HPDE6-E6E7 (cell line): ENCODE measurements at regions not wholly inside any gene's neighbourhood (a gene's known extent, or its start where the extent isn't known, plus 50 kb on each side); places are given as distances from the start of the nearest gene placed in this dataset.

Experiments used
- DNase-seq: peaks from one replicate; pipeline ENCODE4 v3.0.0; 2011; ENCODE audit warnings: missing footprints; ENCODE audit errors: extremely low spot score

DNA sequence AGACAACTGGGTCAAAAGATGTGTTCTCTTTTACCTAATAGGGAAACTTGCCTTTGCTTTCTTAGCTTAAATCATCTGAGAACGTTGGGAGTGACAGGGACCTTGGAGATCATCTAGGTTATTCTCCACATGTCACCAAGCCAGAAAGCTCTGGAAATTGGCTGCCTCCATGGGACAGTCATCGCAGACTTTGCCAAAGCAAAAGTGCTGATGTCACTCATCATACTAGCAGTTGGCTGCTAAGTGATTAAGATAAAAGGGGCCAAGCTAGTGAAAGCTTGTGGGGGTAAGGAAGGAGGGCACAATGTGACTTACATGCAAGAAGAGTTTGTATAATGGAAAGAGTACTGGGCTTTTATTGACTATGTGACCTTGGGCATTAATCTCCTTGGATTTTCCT lies 198.0 kb upstream of the PFN2 start:
- DNase-seq: no peak

DNA sequence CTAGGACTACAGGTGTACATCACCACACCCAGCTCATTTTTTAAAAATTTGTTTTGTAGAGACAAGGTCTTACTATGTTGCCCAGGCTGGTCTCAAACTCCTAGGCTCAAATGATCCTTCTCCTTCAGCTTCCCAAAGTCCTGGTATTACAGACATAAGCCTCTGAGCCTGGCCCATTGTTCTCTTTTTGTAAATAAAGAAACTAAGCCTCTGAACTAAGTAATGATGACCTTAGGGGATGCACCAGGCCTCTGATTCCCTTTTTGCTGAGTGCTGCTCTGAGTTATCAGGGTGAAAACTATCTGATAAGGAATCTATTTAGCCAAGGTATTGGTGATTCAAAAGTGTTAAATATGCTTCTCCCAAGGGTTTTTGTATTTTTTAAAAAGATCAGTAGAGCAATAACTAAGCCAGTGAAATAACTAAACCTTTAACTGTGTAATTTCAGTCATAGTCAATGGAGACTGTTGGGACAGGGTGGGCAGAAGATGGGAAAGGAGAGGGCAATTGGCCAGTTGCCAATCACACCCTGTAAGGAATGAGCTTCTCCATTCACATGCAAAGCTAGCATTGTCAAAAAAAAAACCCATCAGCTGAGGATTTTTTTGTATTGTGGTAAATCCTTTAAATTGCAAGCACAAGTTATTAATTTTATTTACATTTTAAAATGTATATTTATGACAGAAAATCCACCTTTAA lies 194.8 kb upstream of the PFN2 start:
- no peak for DNase-seq

DNA sequence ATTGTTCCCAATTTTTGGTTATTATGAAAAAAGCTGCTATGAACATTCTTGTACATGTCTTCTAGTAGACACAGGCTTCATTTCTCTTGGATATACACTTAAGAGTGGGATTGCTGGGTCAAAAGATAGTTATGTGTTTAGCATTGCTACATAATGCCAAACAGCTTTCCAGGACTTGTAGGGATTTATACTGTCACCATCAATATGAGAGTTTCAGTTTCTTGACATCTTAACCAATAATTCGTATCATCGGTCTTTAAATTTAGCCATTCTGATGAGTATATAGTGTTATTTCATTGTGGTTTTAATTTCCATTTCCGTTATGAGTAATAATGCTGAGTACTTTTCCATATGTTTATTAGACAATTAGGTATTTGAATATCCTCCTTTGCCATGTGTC lies 190.3 kb upstream of the PFN2 start:
- DNase-seq: no peak

DNA sequence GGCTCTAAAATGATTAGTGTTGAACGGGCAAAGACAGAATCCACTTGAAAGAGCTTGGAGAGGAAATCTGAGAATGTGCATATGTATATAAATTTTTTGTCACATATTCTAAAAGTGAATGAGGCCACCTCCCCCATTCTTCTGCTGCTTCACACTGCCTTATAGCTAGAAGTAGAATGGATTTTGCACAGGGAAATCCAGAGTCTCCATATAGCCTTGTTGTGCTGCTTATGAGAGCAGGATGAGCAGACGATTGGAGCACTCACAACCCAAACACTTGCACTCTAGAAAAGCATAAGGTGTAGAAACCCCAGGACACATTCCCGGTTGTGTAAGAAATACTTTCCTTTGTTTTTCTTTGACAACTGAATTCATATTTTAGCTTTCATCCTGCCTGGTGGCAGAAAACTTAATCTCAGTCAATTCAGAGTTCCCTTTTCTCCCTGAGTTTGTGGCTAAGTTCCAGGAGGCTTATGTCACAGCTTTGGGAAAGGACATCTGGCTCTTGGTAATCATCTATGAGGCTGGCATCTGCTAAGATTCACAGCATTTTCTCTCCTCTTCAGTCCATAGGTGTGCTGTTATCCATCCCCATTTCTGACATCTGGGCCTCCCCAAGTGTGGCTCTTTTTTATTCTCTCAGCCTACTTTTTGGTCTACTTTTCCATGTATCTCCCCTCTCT lies 188.4 kb upstream of the PFN2 start:
- DNase-seq: no peak

DNA sequence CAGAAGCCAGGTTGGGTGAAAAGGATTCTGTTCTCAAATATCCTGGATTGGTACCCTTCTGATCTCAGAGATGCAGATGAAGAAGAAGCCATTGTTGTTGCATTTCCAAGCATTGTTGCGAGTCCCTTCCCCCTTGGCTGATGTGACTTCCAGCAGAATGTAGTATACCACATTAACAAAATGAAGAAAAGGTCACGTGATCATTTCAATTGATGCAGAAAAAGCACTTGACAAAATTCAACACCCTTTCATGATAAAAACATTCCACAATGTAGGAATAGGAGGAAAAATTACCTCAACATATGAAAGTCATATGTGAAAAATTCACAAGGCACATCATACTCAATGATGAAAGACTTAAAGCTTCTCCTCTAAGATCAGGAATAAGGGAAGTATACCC lies 181.9 kb upstream of the PFN2 start:
- DNase-seq: no peak

DNA sequence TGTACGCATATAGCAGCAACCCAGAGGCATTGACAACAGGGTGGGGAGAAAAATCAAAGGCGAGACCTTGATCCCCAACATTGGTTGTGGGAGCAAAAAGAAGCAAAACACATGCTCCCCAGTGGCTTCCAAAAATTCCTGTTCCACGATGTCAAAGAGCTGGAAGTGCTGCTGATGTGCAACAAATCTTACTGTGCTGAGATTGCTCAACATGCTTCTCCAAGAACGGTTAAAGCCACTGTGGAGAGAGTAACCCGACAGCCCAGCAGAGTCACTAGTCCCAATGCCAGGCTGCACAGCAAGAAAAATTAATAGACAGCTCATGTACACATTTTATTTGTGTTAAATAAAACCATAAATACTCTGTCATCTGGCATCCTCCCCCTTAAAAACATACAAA lies 179.9 kb upstream of the PFN2 start:
- no peak for DNase-seq

DNA sequence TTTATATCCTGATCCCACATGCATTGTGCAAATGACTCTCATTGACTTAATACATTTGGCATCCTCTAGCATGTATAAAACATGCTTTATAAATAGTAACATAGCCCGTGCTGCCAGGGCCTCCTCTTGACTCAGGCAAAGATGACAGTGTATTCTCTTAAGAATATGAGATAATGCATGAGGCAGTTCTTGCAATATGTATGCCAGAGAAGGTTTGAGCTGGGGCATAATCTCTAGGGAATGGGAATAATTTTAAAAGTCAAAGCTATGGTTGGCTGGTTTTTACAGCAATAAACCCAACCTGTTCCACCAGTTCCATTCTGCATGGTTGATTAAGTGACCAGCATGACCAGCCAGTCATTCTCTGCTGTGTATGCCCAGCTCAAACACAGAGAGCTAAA lies 179.0 kb upstream of the PFN2 start:
- DNase-seq: peak; percentile 12

DNA sequence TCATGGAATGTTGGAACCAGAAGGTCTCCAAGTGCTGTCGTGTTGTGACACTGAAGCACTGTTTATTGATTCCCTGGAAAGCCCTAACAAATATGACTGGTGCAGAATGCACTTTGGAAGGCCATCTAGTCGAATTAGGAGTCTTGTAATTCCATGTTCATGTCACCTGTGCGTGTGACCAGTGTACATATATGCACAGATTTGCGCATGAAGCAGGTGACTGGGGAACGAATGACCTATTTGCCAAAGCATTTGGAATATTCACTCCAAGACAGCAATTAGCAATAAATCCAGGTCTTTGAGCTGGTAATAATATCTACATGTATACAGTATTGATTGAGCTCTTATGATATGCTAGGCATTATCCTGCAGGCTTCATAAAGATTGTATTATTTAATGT lies 177.5 kb upstream of the PFN2 start:
- no peak for DNase-seq

DNA sequence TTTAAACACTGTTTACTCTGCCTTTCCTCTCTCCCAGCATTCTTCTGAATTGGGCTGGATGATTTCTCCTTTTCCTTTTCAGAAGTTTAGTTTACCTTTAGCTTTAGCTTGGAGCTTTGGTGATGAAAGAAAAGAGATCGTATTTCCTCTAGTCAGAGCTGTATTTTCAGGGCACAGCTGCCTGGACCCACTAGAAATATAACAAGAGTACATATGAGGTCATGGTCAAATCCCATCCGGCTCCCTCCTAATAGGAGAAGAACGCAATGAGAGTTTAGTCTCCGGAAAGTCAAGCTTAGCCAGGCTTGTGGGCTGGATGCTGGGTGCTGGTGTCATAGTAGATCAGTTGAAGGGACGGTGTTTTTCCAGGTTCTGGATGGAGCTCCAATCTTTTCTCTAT lies 177.1 kb upstream of the PFN2 start:
- DNase-seq: no peak

DNA sequence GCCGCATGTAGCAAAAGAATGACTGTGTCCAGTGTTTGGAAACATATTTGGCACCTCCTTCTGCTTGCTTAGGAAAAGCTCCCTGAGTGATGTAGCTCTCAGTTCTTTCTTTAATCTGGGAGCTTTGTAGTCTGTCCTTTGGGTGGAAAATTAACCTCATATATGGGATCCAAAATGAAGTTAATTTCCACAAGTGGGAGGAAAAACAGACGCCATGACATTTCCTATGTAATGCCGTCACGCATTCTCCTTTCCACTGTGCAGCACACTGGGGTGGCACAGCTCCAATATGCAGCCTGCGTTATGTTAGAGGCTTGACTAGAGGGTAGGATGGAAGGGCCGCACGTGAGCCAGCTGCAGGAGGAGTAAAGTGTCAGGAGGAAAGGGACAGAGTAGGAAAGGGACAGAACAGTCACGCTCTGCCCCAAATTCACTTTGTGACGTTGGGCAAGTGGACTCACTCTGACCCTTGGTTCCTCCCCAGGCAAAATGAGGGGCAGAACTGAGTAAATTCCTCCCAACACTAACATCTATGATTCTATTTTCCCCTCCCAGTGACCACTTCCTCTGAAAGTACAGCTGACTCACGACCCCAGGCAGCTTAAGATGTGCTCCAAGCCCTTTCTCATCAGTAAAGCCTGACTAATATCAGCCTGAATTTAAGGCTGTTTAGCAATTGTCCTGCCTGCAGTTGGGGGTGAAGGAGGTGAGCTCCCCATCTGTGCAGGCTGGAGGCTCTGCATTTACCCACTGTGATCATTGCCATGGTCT lies 176.5 kb upstream of the PFN2 start:
- peak; percentile 23 for DNase-seq

DNA sequence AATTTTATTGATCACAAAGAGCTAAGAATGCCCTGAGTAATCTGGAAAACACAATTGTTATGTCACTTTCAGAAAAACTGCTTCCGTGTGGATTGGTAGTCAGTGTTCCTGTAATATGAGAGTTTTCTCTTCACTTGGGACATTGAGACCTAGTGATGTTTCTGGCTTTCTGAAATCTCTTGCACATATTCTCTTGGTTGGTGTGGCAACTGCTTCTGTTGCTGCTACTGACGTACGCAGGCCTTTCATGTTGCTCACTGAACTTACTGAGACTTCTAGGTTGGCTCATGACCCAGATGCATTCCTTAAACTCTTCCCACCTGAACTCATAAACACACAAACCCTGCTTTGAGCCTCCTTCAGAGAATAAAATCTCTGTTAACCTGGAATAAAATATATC lies 175.0 kb upstream of the PFN2 start:
- no peak for DNase-seq

DNA sequence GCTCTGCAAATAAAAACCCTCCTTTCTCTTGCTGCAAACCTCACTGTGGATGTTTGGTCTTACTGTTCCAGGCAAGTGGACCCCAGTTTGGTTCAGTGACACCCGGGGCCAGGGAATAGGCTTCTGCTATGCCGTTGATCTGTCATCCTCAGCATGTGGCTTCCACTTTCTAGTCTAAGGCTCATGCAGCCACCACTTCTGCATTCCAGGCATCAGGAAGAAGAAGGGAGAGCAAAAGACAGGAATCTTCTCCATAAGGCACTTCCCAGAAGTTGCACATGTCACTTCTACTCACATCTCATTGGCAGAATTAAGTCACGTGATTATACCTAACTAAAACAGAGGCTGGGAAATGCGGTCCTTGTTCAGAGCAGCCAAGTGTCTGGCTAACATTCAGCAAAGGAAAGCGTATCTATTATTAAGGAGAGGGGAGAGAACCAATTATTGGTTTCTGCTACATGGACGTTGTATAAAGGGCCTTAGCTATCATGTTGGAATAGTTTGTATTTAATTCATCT lies 173.6 kb upstream of the PFN2 start:
- DNase-seq: no peak

DNA sequence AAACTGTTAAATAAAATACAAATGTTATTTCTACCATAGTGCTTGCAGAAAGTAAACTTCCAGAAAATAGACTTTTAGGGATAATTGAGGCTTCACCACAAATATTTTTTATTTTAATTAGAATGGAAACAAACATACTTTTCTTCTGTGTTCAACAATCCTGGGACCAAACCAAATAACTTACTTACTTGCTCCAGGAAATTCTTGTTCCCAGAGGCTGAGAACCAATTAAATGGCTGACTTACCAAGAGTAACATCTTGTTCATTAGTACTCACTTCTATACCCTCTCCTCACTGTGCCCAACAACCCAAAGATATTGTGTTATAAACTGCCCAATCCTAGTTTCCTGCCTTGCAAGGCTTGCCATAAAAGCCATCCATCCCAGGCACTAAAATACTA lies 172.2 kb upstream of the PFN2 start:
- no peak for DNase-seq

DNA sequence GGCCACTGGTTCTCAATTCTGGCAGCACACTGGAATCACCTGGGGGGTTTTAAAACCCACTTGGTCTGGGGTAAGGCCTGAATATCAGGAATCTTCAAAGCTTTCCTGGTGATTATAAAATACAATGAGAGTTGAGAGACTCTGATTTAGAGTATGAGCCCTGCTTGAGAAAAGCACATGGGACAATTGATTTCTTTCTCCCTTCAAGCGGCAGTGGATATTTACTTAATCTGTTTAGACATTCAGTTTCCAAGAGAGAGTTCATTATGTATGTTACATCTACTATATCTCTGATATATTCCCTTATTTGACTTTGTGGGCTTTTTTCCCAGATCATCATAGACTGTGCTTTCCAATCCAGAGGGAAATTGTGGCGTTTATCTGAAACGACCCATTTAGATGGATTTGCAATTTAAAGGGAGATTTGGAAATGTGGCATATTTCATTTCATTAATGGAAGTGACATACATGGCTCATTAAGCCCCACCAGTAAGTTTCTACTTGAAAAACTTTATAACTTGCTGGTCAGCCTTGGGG lies 171.2 kb upstream of the PFN2 start:
- no peak for DNase-seq

DNA sequence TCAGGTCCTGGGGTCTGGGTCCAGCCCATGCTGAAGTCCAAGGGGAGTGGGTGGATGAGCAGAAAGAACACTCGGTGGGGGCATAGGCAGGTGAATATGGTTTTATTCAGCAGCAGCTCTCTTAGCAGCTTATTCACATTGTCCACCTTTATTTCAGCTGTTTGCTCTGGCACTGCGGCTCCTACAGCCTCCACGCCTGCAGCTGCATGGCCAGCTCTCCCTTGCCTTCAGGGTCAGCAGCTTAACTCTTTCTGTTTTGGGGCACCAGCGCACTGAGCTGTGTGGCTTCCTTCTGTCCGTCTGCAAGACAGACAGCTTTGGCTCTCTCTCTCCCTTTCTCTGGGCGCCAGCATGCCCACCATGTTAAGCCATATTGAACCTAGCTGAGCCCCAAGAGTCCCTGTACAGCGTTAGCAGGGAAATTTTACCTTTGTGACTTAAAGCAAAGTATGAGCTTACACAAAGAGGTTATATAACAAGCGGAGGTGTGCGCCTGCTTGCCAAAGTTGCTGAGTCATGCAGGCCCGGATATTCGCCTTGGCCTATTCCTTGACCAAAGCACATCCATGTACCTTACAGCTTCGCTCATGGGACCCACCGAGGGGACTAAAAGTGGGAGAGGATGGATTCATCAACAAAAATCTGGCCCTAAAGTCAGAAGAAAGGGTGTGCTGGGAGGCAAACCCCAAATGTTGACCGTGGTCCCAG lies 170.1 kb upstream of the PFN2 start:
- DNase-seq: no peak

DNA sequence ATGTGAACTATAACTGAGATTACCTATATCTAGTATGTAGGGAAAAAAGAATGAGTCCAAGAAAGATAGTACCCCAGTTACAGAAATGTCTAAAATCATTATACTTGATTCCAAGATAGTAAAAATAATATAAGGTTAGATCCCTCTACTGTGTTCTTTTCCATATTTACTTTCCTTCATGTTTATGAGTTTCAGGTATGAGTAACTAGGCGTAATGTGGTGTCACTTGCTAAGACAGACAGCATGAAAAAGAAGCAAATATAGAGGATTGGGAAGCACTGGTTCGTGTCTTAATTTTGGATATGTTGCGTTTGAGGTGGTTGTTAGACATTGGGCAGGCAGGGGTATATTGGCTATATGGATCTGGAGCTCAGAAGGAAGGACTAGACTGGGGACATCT lies 168.1 kb upstream of the PFN2 start:
- DNase-seq: no peak

DNA sequence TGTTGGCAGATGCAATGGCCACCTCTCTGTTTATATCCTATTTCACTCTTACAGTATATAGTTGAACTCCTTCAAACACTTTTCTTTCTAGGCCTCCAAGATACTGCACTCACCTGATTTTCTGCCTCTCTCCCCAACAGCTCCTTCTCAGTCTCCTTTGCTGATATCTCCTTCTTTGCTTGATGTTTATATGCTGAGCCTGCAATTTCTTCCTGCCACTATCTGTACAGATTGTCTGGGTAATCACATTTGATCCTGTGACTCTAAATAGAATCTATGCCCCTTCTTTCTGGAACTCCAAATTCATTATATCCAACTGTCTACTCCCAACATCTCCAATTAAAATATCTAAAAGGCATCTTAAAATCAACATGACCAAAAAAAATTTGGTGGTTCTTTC lies 165.5 kb upstream of the PFN2 start:
- no peak for DNase-seq

DNA sequence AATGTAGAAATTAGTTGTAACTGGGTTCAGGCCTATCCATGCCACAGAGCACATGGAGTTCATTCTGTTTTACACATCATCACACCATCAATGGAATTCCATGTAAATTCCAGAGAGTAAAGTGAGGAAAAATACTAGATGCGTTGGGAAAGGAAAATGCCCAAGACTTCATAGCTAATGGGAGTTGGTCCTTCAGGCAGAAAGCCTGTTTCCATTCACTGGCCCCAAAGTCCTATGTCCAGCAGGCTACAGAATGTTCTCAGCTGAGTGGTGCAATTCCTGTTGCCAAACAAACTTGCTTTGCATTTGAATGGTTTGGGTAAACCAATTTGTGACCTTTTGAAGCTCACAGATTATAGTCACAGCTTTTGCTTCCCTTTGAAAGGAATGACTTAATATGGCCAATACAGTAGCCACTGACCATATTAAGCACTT lies 164.6 kb upstream of the PFN2 start:
- DNase-seq: no peak

DNA sequence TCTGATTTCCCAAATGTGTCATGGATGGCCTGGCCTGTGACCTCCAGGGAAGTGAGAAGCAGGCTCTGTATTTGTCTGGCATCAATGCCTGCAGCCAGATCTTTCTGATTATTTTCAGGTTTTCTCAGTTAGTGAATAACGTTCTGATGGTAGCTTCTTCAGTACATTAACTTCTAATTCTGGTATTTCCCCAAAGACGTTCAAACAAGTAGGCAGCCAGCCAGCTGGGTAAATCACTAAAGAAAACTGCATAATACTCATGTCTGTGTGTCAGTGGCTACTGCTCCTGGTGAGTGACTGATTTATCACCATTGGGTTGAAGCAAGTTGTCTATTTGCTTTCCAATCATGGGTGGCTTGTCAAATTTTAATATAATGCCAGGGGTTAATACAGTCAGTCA lies 162.6 kb upstream of the PFN2 start:
- no peak for DNase-seq

DNA sequence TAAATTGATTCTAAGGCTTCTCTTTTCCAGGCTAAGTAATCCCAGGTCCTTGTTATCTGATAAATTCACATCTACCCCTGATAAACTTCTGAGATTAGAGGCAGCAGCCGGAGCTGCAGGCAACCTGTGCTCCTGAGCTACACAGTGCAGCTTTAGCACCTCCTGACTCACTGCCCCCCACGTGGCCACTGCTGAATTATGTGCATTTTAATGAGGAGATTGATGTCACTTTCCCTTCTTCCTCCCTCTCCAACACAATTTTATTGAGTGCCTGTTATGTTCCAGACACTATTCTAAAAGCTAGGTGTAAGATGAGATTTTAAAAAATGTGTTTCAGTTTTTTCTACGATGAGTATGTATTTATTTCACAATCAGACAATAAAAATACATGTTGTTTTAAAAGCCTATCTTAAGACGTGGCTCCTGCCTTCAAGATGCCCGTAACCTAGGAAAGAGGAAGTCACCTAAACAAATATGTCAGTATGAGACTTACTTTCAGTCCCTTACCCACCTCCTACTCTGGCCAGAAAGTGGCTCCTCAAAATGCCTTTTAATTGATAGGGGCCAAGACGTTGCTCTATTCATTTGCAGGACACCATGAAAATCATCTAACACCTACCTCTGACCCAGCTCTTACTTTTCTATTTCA lies 161.5 kb upstream of the PFN2 start:
- no peak for DNase-seq

DNA sequence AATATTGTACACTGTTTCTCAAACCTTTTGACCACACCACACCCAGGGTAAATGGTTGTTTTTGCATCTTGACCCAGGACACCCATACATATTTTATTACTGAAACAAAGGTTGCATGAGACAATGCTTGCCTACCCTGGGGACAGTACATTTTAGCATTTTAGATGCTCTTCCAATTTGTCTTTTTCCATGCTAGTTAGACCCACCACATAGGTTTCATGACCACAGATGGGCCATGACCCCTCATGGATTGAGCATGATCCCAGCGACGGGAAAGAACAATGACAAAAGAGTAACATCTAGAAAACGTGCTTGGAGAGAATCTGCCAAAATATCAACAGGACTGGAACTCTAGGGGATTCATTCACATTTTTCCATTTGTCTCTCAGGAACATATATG lies 161.0 kb upstream of the PFN2 start:
- no peak for DNase-seq
